Hepatocyte (in vitro differentiated cells): ENCODE measurements at regions not wholly inside any gene's neighbourhood (a gene's known extent, or its start where the extent isn't known, plus 50 kb on each side); places are given as distances from the start of the nearest gene placed in this dataset.

Experiments
- DNase-seq: peaks from one replicate; pipeline ENCODE4 v3.0.0-alpha.2; 2016; ENCODE audit warnings: low spot score
- H2AFZ ChIP-seq: fragments of 200-600 bp; sonication (generic); 2 replicates; pipeline ENCODE4 v1.6.0; 2016; ENCODE audit warnings: antibody characterized with exemption, mild to moderate bottlenecking
- H3K27ac ChIP-seq: fragments of 200-600 bp; sonication (generic); 2 replicates; pipeline ENCODE4 v1.5.1; 2016; ENCODE audit warnings: mild to moderate bottlenecking
- H3K27me3 ChIP-seq: fragments of 200-600 bp; sonication (generic); 2 replicates; pipeline ENCODE4 v1.6.1; 2016
- H3K36me3 ChIP-seq: fragments of 200-600 bp; sonication (generic); replicated peaks from 2 replicates; pipeline ENCODE4 v1.5.1; 2016; ENCODE audit warnings: low read depth; ENCODE audit not compliant: insufficient read depth
- H3K4me1 ChIP-seq: fragments of 200-600 bp; sonication (generic); 2 replicates; pipeline ENCODE4 v1.5.1; 2016; ENCODE audit warnings: mild to moderate bottlenecking, moderate library complexity; ENCODE audit not compliant: insufficient read depth
- H3K4me2 ChIP-seq: fragments of 200-600 bp; sonication (generic); 2 replicates; pipeline ENCODE4 v1.6.0; 2016
- H3K4me3 ChIP-seq: fragments of 200-600 bp; sonication (generic); 2 replicates; pipeline ENCODE4 v1.5.1; 2016; ENCODE audit warnings: mild to moderate bottlenecking
- H3K79me2 ChIP-seq: fragments of 200-600 bp; sonication (generic); 2 replicates; pipeline ENCODE4 v1.6.0; 2017; ENCODE audit warnings: mild to moderate bottlenecking
- H3K9me2 ChIP-seq: fragments of 200-600 bp; sonication (generic); replicated peaks from 2 replicates; pipeline ENCODE4 v1.6.0; 2017; ENCODE audit warnings: mild to moderate bottlenecking; ENCODE audit not compliant: insufficient read depth
- H3K9me3 ChIP-seq: fragments of 200-600 bp; sonication (generic); 2 replicates; pipeline ENCODE4 v1.5.1; 2016; ENCODE audit warnings: low read depth, mild to moderate bottlenecking
- H4K20me1 ChIP-seq: fragments of 200-600 bp; sonication (generic); 2 replicates; pipeline ENCODE4 v1.6.0; 2016; ENCODE audit warnings: mild to moderate bottlenecking; ENCODE audit not compliant: insufficient read depth, poor library complexity, severe bottlenecking
- CTCF ChIP-seq: fragments of 200-600 bp; sonication (generic); IDR thresholded peaks from 2 replicates; pipeline ENCODE4 v1.5.1; 2016; ENCODE audit warnings: antibody characterized with exemption, mild to moderate bottlenecking; ENCODE audit not compliant: poor library complexity
- EZH2 ChIP-seq: fragments of 200-600 bp; sonication (generic); IDR thresholded peaks from 2 replicates; pipeline ENCODE4 v1.6.1; 2016; ENCODE audit warnings: antibody characterized with exemption, mild to moderate bottlenecking, borderline replicate concordance
- EZH2phosphoT487 ChIP-seq: fragments of 200-600 bp; sonication (generic); IDR thresholded peaks from one replicate; pipeline ENCODE4 v1.6.1; 2018; ENCODE audit warnings: antibody characterized with exemption, mild to moderate bottlenecking, low read depth, moderate library complexity; ENCODE audit not compliant: unreplicated experiment, severe bottlenecking
- WGBS: methylation state at CpG from one replicate; pipeline ENCODE4 v1.1.6; 2016; ENCODE audit warnings: low lambda C conversion rate; ENCODE audit errors: missing lambda C conversion rate; 5-methylcytosine and 5-hydroxymethylcytosine counted together

- H3K4me2 ChIP-seq, result no peak overlapping the region
- no peaks in the 10 kb centered on the region for H3K36me3 ChIP-seq
- no peak overlapping the region for H2AFZ ChIP-seq
- H4K20me1 ChIP-seq, result no peaks in the 10 kb centered on the region
- H3K27me3 ChIP-seq, result no peaks in the 10 kb centered on the region
- DNase-seq, result no peak
- no peaks in the 10 kb centered on the region for H3K4me1 ChIP-seq
- no peaks in the 10 kb centered on the region for H3K9me3 ChIP-seq
- TF ChIP-seq EZH2, result no peak
- no peak for TF ChIP-seq EZH2phosphoT487
- no peak for TF ChIP-seq CTCF
- H3K4me3 ChIP-seq, result no peak overlapping the region
- WGBS, result 93% methylated on average over 3 of the region's 3 CpGs
- no peaks in the 10 kb centered on the region for H3K9me2 ChIP-seq
- H3K79me2 ChIP-seq, result no peaks in the 10 kb centered on the region
- no peak overlapping the region for H3K27ac ChIP-seq
These were observed 418.8 kb upstream of the LRFN5 start for GRCh38 chr14:41187868-41188267.

- no peak for TF ChIP-seq EZH2
- no peak for TF ChIP-seq CTCF
- TF ChIP-seq EZH2phosphoT487, result no peak
- Histone ChIP-seq H3K36me3 (no peaks in the 10 kb centered on the region), H3K4me3 (no peak overlapping the region), H3K9me2 (no peaks in the 10 kb centered on the region), H4K20me1 (no peaks in the 10 kb centered on the region), H3K79me2 (no peaks in the 10 kb centered on the region), H3K4me1 (no peaks in the 10 kb centered on the region), H3K4me2 (no peak overlapping the region), H3K27ac (no peak overlapping the region), H2AFZ (no peak overlapping the region), H3K27me3 (no peaks in the 10 kb centered on the region), H3K9me3 (no peaks in the 10 kb centered on the region)
- no peak for DNase-seq
- 87% methylated on average over 3 of the region's 3 CpGs for WGBS
These were observed 435.6 kb upstream of the LRFN5 start for GRCh38 chr14:41171045-41171444.

- H4K20me1 ChIP-seq, result no peaks in the 10 kb centered on the region
- H3K79me2 ChIP-seq, result no peaks in the 10 kb centered on the region
- TF ChIP-seq CTCF, result no peak
- TF ChIP-seq EZH2phosphoT487, result no peak
- no peak for TF ChIP-seq EZH2
- H3K9me3 ChIP-seq, result no peaks in the 10 kb centered on the region
- H3K4me3 ChIP-seq, result no peak overlapping the region
- H3K27ac ChIP-seq, result no peak overlapping the region
- no peaks in the 10 kb centered on the region for H3K27me3 ChIP-seq
- no peak overlapping the region for H3K4me2 ChIP-seq
- no peaks in the 10 kb centered on the region for H3K36me3 ChIP-seq
- DNase-seq, result no peak
- H3K4me1 ChIP-seq, result no peaks in the 10 kb centered on the region
- H2AFZ ChIP-seq, result no peak overlapping the region
- no peaks in the 10 kb centered on the region for H3K9me2 ChIP-seq
- WGBS, result 95% methylated on average over 4 of the region's 4 CpGs
These were observed 439.6 kb upstream of the LRFN5 start for GRCh38 chr14:41167040-41167439.

GRCh38 chr14:41154143-41154807 lies 452.4 kb upstream of the LRFN5 start:
- no peaks in the 10 kb centered on the region for H3K79me2 ChIP-seq
- 99% methylated on average over 27 of the region's 56 CpGs for WGBS

More at GRCh38 chr14:41154143-41154807, 452.4 kb upstream of the LRFN5 start:
- Histone ChIP-seq H2AFZ (no peak overlapping the region), H3K27me3 (no peaks in the 10 kb centered on the region), H3K4me1 (no peaks in the 10 kb centered on the region), H3K9me3 (no peaks in the 10 kb centered on the region), H3K4me3 (no peak overlapping the region), H3K36me3 (no peaks in the 10 kb centered on the region), H3K4me2 (no peak overlapping the region), H3K9me2 (no peaks in the 10 kb centered on the region), H3K27ac (no peak overlapping the region), H4K20me1 (no peaks in the 10 kb centered on the region)
- TF ChIP-seq EZH2 (no peak), EZH2phosphoT487 (no peak), CTCF (no peak)
- DNase-seq, result no peak
